ENCODE measurements at regions not wholly inside any gene's neighbourhood (a gene's known extent, or its start where the extent isn't known, plus 50 kb on each side); places are given as distances from the start of the nearest gene placed in this dataset.

GRCh38 chr2:215653344-215654030, 217.6 kb upstream of the FN1 start:
- TF ChIP-seq CTCF (IDR thresholded peaks at IDR 0.05; ENCODE audit: low read length) (no peak), EZH2 (IDR thresholded peaks at IDR 0.05; ENCODE audit: borderline replicate concordance, low read length) (no peak)
